ENCODE measurements at regions not wholly inside any gene's neighbourhood (a gene's known extent, or its start where the extent isn't known, plus 50 kb on each side); places are given as distances from the start of the nearest gene placed in this dataset.

DNA sequence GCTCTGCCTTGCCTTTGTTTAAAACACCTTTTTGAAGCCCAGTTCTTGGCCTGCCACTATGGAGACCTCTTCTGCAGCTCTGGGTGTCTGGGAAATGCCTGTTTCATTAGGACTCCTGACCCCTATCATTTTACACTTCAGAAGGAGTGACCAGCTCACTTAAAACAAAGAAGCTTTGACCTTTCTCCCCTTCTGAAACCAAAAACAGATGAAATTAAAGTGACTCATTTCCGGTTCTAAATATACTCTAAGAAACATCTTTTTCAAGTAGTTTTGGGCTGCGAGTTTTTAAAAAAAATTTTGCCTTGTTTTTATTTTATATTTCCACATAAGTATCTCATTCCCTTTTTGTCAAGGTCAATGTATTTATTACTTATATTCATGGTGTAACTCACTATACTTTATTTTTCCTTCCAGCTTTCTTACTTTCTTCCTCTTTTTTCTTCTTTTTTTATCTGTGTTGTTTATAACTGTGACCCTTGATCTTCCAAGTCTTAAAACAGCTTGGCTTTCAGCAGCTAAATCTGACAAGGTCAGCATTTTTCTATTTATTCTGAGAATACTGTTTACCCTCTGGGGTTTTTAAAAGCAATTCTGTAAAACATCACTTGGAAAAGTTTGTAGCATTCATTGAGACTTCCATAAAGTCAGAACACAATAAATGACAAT, 672.9 kb downstream of the NR2F1-AS1 start:
- H3K4me3 ChIP-seq (ENCODE audit: low read depth, low read length, poor library complexity, severe bottlenecking), result no peak overlapping the region
- H2AFZ ChIP-seq (ENCODE audit: low read length), result peak overlapping the region; percentile 81; the same call in 1 of the 2 replicates
- H3F3A ChIP-seq (ENCODE audit: insufficient read depth, low read length), result no peaks in the 10 kb centered on the region
- no peak overlapping the region for H3K9ac ChIP-seq (ENCODE audit: low read length)
- H3K27me3 ChIP-seq (ENCODE audit: insufficient read depth, low read length), result no peaks in the 10 kb centered on the region
- no peaks in the 10 kb centered on the region for H3K9me2 ChIP-seq (ENCODE audit: low read depth, low read length)
- H3K4me1 ChIP-seq (ENCODE audit: insufficient read depth, low read length, severe bottlenecking), result peaks cover 20% of the 10 kb centered on the region
- H4K20me1 ChIP-seq (ENCODE audit: insufficient read depth, low read length), result no peaks in the 10 kb centered on the region
- TF ChIP-seq EZH2 (IDR thresholded peaks at IDR 0.05; ENCODE audit: borderline replicate concordance, low read length), result no peak
- TF ChIP-seq, protein P1, sequence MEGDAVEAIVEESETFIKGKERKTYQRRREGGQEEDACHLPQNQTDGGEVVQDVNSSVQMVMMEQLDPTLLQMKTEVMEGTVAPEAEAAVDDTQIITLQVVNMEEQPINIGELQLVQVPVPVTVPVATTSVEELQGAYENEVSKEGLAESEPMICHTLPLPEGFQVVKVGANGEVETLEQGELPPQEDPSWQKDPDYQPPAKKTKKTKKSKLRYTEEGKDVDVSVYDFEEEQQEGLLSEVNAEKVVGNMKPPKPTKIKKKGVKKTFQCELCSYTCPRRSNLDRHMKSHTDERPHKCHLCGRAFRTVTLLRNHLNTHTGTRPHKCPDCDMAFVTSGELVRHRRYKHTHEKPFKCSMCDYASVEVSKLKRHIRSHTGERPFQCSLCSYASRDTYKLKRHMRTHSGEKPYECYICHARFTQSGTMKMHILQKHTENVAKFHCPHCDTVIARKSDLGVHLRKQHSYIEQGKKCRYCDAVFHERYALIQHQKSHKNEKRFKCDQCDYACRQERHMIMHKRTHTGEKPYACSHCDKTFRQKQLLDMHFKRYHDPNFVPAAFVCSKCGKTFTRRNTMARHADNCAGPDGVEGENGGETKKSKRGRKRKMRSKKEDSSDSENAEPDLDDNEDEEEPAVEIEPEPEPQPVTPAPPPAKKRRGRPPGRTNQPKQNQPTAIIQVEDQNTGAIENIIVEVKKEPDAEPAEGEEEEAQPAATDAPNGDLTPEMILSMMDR (IDR thresholded peaks at IDR 0.05; ENCODE audit: low read length), result no peak
- H3K36me3 ChIP-seq (ENCODE audit: insufficient read depth, low read length), result no peaks in the 10 kb centered on the region
- peak overlapping the region; percentile 40 for H3K27ac ChIP-seq (ENCODE audit: low read depth, low read length, poor library complexity, severe bottlenecking)
- H3K9me3 ChIP-seq (ENCODE audit: low read length), result no peaks in the 10 kb centered on the region
- 0 out of 2 replicates have a peak overlapping the region, but pooled peaks have one; percentile 4 for H3K4me2 ChIP-seq (ENCODE audit: low read length)
- H3K79me2 ChIP-seq (ENCODE audit: insufficient read depth, low read length), result no peaks in the 10 kb centered on the region

- no peak overlapping the region for H2AFZ ChIP-seq (ENCODE audit: low read length)
- H3K27ac ChIP-seq (ENCODE audit: low read depth, low read length, poor library complexity, severe bottlenecking), result no peak overlapping the region
- no peaks in the 10 kb centered on the region for H3K27me3 ChIP-seq (ENCODE audit: insufficient read depth, low read length)
- no peaks in the 10 kb centered on the region for H3F3A ChIP-seq (ENCODE audit: insufficient read depth, low read length)
- no peak overlapping the region for H3K9ac ChIP-seq (ENCODE audit: low read length)
- no peaks in the 10 kb centered on the region for H3K9me3 ChIP-seq (ENCODE audit: low read length)
- TF ChIP-seq EZH2 (IDR thresholded peaks at IDR 0.05; ENCODE audit: borderline replicate concordance, low read length), result no peak
- TF ChIP-seq, protein P1 (IDR thresholded peaks at IDR 0.05; ENCODE audit: low read length), result no peak
- no peaks in the 10 kb centered on the region for H3K9me2 ChIP-seq (ENCODE audit: low read depth, low read length)
- H4K20me1 ChIP-seq (ENCODE audit: insufficient read depth, low read length), result no peaks in the 10 kb centered on the region
- H3K4me1 ChIP-seq (ENCODE audit: insufficient read depth, low read length, severe bottlenecking), result peaks cover 20% of the 10 kb centered on the region
- H3K4me2 ChIP-seq (ENCODE audit: low read length), result no peak overlapping the region
- H3K4me3 ChIP-seq (ENCODE audit: low read depth, low read length, poor library complexity, severe bottlenecking), result no peak overlapping the region
- no peaks in the 10 kb centered on the region for H3K36me3 ChIP-seq (ENCODE audit: insufficient read depth, low read length)
- H3K79me2 ChIP-seq (ENCODE audit: insufficient read depth, low read length), result no peaks in the 10 kb centered on the region
These were observed 674.1 kb downstream of the NR2F1-AS1 start for GRCh38 chr5:92906798-92907376.

GRCh38 chr5:92904021-92904420, 677.0 kb downstream of the NR2F1-AS1 start:
- H3K4me3 ChIP-seq (ENCODE audit: low read depth, low read length, poor library complexity, severe bottlenecking), result no peak overlapping the region
- no peak overlapping the region for H3K9ac ChIP-seq (ENCODE audit: low read length)
- H4K20me1 ChIP-seq (ENCODE audit: insufficient read depth, low read length), result no peaks in the 10 kb centered on the region
- TF ChIP-seq EZH2 (IDR thresholded peaks at IDR 0.05; ENCODE audit: borderline replicate concordance, low read length), result no peak
- TF ChIP-seq, protein P1 (IDR thresholded peaks at IDR 0.05; ENCODE audit: low read length), result no peak
- no peaks in the 10 kb centered on the region for H3K9me2 ChIP-seq (ENCODE audit: low read depth, low read length)
- no peaks in the 10 kb centered on the region for H3K36me3 ChIP-seq (ENCODE audit: insufficient read depth, low read length)
- no peak overlapping the region for H3K27ac ChIP-seq (ENCODE audit: low read depth, low read length, poor library complexity, severe bottlenecking)
- no peak overlapping the region for H3K4me2 ChIP-seq (ENCODE audit: low read length)
- no peaks in the 10 kb centered on the region for H3F3A ChIP-seq (ENCODE audit: insufficient read depth, low read length)
- peaks cover 19% of the 10 kb centered on the region for H3K4me1 ChIP-seq (ENCODE audit: insufficient read depth, low read length, severe bottlenecking)
- H3K27me3 ChIP-seq (ENCODE audit: insufficient read depth, low read length), result no peaks in the 10 kb centered on the region
- H3K79me2 ChIP-seq (ENCODE audit: insufficient read depth, low read length), result no peaks in the 10 kb centered on the region
- no peaks in the 10 kb centered on the region for H3K9me3 ChIP-seq (ENCODE audit: low read length)
- no peak overlapping the region; the same call in 1 of the 2 replicates for H2AFZ ChIP-seq (ENCODE audit: low read length)

Data from OCI-LY1 (cell line).